ENCODE measurements at regions not wholly inside any gene's neighbourhood (a gene's known extent, or its start where the extent isn't known, plus 50 kb on each side); places are given as distances from the start of the nearest gene placed in this dataset.
"Not testable (repeated sequence)": the region's sequence is repeated elsewhere in the genome, so short reads cannot be mapped to it uniquely, and the experiment has no call there.

- intact Hi-C loops (cut with micrococcal nuclease) = no loop called here
Observed at GRCh38 chr3:178967177-178967532, 104.5 kb downstream of the ZMAT3 start.

GRCh38 chr3:178966299-178967176 lies 105.1 kb downstream of the ZMAT3 start:
- intact Hi-C loops (cut with micrococcal nuclease) = loop anchor here (1.0 kb wide), 1 partner anchor 530 kb away; no protein-coding TSS in a partner anchor

- intact Hi-C loops (cut with micrococcal nuclease) = no loop called here
Observed at GRCh38 chr3:178964551-178964950, 107.1 kb downstream of the ZMAT3 start.

GRCh38 chr3:178960918-178961317 lies 110.7 kb downstream of the ZMAT3 start:
- intact Hi-C loops (cut with micrococcal nuclease) = no loop called here

GRCh38 chr3:178960181-178960580 lies 111.4 kb downstream of the ZMAT3 start:
- intact Hi-C loops (cut with micrococcal nuclease) = no loop called here

- intact Hi-C loops (cut with micrococcal nuclease) = no loop called here
Observed at GRCh38 chr3:178950676-178951075, 120.9 kb downstream of the ZMAT3 start.

GRCh38 chr3:178949896-178950295 lies 121.7 kb downstream of the ZMAT3 start:
- intact Hi-C loops (cut with micrococcal nuclease) = no loop called here

- intact Hi-C loops (cut with micrococcal nuclease) = no loop called here
Observed at GRCh38 chr3:178948546-178948945, 123.1 kb downstream of the ZMAT3 start.

GRCh38 chr3:178947738-178948137 lies 123.9 kb downstream of the ZMAT3 start:
- intact Hi-C loops (cut with micrococcal nuclease) = no loop called here

GRCh38 chr3:178942261-178942660 lies 129.3 kb downstream of the ZMAT3 start:
- intact Hi-C loops (cut with micrococcal nuclease) = not testable (repeated sequence)

- intact Hi-C loops (cut with micrococcal nuclease) = no loop called here
Observed at GRCh38 chr3:178930116-178930515, 141.5 kb downstream of the ZMAT3 start.

GRCh38 chr3:178916223-178916622 lies 155.4 kb downstream of the ZMAT3 start:
- intact Hi-C loops (cut with micrococcal nuclease) = no loop called here

- intact Hi-C loops (cut with micrococcal nuclease) = no loop called here
Observed at GRCh38 chr3:178915365-178915764, 156.2 kb downstream of the ZMAT3 start.

- intact Hi-C loops (cut with micrococcal nuclease) = no loop called here
Observed at GRCh38 chr3:178907081-178907480, 164.5 kb downstream of the ZMAT3 start.

- intact Hi-C loops (cut with micrococcal nuclease) = no loop called here
Observed at GRCh38 chr3:178901204-178901603, 170.4 kb downstream of the ZMAT3 start.

GRCh38 chr3:178900029-178900646 lies 171.5 kb downstream of the ZMAT3 start:
- intact Hi-C loops (cut with micrococcal nuclease) = no loop called here

- intact Hi-C loops (cut with micrococcal nuclease) = no loop called here
Observed at GRCh38 chr3:178895178-178895789, 176.3 kb downstream of the ZMAT3 start.

All from T-helper 2 cell treated with Interferon-gamma antibody and Interleukin-4, amounts not matched to agents 100 ng/mL and 5 ng/mL, for 36 hours (primary cell).